ENCODE measurements at regions not wholly inside any gene's neighbourhood (a gene's known extent, or its start where the extent isn't known, plus 50 kb on each side); places are given as distances from the start of the nearest gene placed in this dataset.

DNA sequence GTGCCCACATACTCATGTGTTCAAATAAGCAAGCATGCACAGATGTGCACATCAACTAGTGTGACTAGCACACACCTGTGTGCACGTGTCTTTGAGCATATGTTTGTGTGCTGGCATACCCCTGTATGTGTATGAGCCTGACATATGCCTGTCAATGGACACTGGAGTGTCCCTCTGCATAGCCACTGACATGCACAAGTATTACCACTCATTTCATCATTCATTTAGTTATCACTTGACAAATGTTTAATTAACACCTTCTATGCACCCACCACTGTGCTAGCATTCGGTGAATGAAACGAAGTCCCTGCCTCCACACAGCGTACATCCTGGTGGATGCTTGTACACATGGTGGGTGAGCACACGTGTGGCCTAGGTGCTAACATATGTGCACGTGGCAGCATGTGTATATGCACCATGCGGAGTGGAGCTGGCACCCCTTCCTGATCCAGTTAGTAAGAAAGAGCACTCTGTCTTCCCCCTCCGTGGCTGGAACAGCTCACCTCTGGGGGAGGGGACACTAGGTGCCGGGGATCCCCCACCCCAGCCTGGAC, 112.0 kb downstream of the CHST1 start:
- DNase-seq = no peak

DNA sequence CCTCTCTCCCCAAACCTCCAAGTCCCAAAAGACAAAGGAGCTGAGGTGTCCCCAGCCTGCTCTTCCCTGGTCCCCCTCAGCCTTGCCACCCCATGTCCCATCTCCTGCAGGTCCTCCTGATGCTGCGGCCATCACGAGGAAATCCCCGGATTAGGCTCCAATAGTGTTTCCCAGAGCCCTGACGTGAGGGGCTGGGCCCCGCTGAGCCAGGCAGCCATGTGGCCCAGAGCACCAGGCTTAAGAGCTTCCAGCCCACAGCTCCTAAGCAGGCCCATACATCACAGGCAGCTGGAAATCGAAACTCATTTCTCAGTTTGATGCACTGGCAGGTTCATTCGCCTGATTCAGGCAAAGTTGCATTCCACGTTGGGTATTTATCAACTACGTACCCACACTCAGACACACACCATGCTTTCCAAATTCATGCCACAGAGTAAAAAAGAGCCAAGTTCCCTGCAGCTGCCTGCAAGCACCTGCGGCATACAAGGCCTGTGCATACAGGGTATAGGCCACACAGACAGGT, 114.2 kb downstream of the CHST1 start:
- DNase-seq = no peak

DNA sequence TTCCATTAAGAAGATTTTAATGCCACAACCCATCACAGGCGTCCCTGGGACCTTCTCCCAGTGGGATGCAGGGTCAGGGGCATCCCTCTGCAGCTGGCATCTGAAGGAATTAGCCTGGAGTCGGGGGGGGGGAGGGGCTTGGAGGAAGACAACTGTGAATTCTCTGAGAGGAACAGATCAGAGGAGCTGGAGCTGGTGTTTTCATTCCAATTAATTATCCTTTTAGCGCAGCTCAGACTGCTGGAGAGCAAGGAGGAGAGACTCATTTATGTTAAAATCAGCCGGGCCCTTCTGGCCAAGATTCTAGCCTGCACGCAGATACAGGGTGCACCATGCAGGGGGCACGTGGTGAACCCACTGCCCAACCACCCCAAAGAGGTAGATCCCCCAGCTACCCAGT, 116.2 kb downstream of the CHST1 start:
- no peak for DNase-seq

DNA sequence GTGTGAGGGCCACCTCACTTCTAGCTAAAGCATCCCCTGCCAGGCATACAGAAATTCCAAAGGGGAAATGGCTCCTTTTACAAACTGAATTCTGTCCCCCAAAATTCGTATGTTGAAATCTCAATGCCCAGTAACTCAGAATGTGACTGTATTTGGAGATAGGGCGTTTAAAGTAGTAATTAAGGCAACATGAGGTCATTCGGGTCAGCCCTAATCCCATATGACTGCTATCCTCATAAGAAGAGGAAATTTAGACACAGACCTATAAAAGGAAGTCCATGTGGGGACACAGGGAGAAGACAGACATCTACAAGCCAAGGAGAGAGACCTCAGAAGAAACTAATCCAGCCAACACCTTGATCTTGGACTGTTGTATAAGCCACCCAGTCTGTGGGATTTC, 119.1 kb downstream of the CHST1 start:
- DNase-seq = no peak

DNA sequence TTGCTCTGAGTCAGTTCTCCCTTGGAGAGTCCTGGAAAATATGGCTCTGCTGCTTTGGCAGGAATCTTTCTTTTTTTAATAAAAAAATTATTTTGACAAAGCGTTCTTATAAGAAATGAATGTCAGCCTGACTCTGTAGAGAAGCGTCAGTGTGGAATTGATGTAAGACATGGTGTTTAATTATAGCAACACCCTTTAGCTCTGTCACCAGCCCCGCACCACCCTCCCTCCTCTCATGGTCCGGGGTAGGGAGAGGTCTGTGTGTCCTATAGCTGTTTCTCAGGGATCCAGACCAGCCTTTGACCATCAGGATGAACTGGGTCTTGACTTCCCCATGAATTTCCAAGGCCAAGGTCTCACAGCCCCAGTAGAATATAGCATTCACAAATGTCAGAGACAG, 120.6 kb downstream of the CHST1 start:
- DNase-seq = no peak

DNA sequence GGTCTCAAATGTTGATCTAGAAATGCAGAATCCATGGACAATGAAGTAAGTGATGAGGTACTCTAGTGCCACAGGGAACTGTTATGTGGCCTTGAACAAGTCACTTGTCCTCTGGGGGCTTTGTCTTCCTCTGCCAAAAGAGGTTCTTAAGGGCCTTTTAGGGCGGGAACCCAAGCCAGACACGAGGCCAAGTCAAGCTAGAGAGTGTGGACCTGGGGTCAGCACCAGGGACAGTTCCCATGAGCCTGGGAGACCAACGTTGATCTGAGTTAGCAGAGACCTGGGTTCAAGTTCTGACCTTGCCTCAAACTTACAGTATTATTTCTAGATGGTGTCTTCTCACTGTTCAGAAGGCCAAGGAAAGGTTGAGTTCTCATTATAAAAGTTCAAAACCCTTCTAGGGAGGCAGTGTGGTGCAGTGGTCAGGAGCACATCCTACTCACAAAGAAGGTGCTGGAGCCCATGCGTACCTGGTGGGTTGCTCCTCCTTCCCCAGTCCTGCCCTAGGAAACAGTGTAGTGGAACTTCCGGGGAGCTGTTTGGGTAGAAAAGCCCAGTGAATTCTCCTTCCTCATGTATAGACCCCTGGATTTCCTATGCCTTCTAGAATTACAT, 121.5 kb downstream of the CHST1 start:
- DNase-seq = no peak

DNA sequence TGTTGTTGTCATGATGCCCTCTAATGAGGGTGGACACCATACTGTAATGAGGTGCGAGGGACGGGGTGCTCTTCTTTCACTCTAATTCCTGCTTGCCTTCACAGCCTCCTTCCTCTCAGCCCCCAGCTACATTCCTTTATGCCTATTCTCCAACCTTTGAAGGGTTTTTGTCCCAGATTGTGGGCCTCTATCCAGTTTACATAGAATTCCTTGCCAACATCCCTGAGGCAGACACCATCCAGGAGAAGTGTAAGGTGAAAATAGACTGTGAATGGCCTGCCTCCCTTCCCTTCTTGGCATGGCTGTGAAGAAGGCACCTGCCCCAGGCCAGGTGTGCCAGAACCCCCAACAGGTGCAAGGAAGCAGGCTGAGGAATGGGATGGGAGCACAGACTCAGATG, 122.3 kb downstream of the CHST1 start:
- no peak for DNase-seq

DNA sequence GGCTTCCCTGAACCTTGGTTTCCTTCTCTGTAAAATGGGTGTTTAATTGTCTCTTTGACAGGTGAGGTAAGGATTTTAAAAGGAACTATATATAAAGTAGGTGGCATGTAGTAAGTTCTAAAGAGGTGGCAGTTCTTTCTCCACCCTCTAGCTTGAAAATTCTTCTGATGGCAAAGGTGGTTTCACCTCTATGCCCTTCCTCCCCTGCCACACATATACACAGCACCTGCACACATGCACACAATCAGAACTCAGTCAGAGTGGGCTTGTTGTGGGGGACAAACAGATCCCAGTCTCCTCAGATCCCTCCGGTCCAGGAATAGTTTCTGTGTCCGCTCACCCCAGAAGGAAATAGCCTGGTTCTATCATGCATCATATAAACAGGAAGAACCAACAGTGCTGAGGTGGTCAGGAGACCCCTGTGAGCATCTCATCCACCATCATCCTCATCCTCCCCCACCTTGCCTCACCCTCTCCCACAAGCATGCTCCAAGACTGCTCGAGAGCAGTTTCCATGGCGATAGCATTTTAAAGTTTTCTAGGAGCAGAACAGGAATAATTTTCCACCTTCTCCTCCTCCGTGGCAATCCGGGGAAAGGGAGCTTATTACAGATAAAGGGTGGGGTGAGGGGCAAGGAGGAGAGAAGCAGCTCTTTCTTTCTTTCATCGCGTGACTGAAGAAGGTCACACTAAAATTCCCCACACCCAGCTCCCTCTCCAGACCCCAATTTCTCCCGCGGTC, 123.6 kb downstream of the CHST1 start:
- no peak for DNase-seq

DNA sequence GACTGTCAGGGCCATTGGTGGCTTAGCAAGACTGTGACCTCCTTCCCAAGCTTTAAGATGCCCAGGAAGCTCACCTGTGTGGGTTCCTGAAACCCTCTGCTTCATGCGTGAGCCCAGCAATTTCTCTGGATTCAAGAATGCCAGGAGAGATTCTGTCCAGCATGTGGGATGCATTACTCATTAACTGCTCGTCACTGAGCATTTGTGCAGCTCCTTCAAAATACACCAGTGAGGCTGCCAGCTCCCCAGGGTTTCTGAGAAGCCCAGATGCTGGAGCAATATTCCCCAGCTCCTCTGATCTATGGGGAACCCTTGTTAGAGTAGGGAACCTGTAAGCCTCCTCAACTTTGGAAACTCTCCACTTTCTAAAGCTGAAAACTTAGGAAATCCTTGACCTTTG, 126.5 kb downstream of the CHST1 start:
- no peak for DNase-seq

DNA sequence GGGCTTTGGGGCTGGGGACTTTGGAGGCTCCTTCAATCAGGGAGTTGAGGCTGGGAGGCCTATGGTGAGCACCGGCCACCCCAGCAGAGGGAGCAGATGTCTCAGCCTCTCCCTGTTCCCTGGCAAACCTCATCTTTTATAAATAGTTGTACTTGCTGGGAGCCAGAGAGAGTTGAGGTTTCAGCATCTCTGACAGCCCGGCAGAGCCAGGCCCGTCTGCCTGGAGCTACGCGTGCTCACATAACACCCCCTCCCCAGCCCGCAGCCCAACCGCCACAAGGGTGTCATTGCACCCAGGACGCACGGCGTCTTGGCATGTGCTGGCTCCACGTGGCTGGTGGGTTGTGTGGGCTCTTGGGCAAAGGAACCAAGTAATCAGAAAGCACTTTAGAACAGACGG, 127.1 kb downstream of the CHST1 start:
- DNase-seq = no peak

DNA sequence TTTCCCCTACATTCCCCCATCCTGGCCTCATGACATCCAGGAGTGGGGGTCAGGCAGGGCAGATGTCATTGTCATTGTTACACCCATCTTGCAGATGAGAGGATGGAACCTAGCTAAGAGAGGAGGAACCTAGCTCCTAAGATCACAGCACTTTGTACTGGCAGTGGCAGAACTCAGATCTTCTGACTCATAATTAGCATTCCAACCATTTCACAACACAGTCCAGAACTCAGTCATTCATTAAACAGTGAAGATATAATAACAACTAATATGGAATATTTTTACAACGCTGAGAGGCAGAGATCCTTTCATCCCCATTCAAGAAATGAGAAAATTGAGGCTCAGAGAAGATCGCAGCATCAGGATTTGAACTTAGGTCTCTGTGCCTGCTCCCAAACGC, 127.8 kb downstream of the CHST1 start:
- no peak for DNase-seq

DNA sequence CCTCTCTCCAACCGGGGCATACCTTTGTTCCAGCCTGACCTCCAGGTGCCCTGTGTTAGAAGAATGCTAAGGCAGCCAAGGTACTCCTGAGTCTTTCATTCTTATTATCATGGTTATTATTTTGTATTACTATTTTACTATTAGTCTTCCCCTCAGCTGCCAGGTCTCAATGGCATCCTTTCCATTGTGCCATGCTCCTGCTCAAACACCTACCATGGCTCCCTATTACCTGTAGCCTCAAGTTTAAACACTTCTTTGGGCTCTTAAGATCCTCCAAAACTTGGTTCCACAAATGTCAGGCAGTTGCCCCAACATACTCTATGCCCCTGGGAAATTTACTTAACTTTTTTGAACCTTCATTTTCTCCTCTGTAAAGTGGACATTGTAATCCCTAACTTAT, 130.4 kb downstream of the CHST1 start:
- DNase-seq = no peak

DNA sequence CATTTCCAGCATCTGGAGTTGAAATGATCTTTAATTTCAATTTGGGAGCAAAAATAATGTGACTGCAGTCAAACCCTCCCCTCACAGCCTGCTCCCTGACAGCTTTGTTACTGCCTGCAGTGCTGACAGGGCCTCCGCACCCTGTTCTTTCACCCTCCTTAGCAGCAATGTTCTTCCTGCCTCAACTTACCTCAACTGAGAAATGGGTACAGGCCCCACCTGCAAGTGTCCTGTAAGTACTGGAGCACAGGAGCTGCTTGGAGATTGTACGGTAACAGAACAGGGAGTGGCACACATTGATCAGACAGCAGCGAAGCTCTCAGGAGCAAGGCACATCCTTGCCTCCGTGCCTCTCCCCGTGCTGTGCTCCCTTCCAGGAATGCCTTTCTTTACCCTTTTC, 131.3 kb downstream of the CHST1 start:
- DNase-seq = no peak

DNA sequence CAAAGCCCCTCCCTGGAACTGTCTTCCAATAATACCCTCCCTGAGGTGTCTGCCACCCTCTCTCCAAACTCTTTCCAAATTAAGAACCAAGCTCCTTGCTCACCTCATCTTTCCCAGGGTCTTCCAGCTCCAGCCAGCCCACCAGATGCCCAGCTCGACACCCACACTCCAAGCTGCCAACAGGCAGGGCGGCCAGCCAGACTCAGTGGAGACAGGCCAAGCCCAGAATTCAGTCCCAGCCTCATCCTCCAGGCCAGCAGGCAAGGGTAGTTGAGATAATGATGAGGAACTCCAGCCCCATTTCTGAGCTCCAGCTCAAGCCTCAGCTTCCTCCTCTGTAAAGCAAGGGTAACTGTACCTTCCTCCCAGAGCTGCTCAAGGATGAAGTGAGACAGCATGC, 132.9 kb downstream of the CHST1 start:
- no peak for DNase-seq

DNA sequence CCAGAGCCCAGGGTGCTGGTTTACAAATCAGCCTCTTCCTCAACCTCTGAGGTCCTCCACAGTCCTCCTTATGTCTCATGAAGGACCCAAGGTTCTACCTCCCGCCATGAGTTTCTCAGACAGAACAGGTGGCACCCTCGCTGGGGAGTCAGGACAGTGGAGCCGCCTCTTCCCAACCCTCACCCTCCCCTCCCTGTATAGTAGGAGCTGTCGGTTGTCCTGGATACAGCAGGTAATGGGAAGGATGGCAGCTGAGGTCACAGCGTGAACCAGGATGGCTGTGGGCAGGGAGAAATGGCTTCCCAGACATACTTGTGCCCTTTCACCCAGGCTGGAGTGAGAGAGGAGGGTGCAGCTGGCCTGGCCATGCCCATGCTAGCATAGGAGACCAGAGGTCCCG, 134.6 kb downstream of the CHST1 start:
- DNase-seq = peak; percentile 24

DNA sequence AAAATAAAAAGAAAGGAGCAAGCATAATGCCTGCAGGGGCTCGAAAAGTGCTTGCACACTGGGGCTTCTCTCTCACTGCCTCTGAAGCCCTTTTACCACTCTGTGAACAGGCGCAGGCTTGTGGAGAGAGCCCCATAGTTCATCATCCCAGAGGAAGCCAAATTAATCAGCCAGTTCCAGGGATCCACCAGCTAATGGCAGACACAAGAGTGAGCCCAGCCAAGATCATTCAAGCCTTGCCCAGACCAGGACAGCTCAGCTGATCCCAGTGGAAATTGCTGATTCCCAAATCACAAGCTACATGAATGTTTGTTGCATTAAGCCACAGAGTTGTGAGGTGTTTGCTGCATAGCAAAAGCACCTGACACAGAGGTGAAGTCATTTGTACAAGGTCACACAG, 135.3 kb downstream of the CHST1 start:
- DNase-seq = no peak

DNA sequence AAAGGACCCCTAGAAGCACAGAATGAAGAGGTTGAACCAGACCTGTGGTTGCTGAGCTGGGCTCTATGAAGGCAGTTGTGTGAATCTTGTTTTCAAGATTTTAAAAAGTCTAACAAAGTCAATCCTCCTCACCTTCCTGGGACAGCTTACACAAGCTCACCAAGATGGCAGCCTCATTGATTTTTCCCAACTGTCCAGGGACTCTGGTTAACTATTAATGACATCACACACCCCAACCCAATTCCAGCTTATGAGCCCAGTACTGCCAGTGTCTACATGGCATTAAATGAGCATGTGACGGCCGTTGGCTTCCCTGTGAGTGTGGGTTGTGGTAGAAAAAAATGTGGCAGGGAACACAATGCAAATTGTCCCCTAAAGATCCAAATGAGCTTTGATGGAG, 137.0 kb downstream of the CHST1 start:
- DNase-seq = no peak

DNA sequence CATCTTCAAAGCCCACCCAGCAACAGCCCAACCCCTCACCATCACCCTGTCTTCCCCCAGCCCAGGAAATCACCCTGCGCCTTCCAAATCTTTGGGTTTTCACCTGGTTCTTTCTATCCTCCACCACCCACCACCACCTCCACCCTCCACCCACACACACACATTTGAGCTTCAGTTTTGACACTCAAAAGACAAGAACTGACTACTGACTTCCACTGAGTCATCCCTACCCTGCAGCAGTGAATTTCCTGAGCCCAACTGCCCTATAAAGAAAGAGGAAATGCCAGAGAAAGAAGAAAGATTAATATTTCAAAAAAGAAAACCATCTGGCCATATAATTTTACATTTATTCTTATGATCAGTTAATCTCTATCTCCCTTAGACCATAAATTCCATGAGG, 137.5 kb downstream of the CHST1 start:
- no peak for DNase-seq

DNA sequence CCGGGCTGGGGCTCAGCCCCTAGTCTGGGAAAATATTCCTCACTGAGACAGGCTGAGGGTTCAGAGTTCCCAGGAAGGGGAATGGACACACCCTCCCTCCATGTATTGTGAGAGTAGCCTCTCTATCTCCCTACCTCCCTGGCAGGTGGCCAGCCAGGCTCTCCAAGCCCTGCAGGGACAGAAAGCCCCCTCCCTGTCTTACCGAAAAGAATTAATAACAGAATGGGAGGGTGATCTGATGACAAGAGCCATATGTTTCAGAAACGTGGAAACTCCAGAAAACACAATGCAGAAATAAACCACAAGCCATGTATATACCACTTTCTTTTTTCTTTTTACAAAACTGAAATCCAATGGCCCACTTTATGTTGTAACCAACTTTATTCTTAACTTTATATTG, 140.0 kb downstream of the CHST1 start:
- no peak for DNase-seq

DNA sequence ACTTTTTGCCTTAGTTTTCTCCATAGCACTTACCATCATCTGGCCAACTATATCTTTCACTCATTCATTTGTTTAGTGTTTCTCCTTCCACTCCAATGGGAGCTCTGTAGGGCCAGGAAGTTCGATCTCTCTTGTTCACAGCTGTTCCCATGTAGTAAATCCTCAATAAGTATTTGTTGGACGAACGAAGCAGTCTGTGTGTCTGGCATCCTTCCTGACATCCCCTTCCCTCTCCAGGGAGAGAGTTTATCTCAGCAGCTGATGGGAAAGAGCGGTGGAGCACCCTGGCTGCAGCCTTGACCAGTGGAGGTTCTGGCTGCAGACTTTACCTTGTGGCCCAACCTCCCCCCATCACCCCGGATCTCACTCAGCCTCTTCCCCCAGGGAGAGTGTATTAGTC, 141.7 kb downstream of the CHST1 start:
- no peak for DNase-seq

DNA sequence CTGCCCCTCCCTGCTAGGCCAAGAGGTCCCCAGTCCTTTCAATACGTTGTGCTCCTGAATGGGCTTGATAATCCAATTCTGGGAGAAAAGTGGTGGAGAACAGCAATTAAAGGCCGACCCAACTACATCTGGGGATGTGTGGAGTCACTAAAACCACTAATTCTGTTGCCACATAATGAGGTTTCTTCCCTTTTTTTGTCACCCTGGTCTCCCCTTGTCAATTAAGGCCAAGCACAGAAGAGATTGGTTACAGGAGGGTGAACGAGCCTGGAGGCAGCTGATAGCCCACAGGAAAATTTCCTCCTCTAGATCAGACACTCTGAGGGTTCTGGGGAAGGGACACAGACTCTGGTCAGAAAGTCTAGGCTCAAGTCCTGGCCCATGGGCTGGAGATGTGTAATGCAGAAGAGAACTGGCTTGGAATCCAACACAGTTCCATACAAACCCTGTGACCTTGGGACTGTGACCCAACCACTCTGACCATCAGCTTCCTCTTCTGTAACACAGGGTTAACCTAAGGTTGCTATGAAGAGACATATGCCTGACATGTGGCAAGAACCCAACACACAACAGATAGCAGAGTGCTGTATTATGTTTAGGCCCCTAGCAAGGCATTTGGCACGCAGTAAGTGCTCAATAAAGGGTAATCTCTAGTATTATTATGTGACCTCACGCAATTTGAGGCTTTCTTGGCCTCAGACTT, 146.4 kb downstream of the CHST1 start:
- DNase-seq = no peak

DNA sequence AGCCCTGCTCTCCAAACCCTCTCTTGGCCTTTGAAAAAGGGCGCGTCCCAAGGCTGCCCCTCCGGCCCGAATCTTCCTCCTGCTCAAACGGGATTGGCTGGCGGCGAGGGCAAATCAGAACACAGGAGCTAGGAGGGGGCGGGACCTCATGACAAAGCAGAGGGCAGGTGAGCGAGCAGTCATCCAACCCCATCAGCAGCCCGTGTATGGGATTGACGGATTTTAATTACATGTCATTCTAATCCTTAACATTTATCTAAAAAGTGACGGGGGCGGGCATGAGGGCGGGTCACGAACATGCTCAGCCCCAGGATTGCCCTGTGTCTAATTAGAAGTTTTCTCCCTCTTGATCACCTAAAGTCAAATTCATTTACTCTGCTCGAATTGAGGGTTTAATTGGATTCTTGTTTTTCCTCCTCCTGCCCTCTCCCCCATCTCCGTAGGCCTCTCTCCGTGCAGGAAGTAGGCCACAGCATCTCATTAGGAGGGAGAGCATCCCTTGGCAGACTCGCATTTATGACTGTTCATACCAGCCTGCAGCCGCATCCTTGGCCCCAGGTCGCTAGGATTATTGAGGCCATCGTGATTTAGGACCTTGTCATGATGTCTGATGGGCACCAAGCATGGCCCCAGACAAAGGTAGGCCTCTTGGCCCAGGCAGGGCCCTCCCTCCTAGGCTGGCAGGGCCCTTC, 147.1 kb downstream of the CHST1 start:
- no peak for DNase-seq

DNA sequence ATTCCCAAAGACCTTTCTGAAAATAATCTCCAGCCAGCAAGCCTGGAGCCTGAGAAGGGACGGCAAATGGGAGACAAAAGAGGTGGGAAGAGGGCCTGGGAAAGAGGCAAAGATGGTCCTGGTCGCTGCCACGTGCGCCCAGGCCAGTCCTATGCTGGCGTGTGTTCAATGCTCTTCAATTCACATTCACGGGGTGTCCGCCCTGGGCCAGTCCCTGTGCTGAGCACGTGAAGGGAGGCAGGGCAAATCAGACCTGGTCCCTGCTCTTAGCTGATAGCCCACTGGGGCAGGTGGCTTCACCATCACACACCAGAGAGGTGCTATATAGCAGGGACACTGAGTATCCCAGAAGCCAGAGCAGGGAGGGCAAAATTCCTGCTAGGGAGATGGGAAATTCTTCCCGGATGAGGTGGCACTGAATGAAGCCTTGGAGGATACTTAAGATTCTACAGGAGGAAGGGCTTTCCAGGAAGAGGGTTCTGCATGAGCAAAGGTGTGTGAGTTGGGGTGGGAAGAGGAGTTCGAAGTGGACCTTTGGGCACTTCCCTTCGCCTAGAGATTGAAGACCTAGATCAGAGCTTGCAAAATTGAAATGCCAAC, 148.2 kb downstream of the CHST1 start:
- no peak for DNase-seq

All from NCI-H146 (cell line).